IMR-90 (cell line): ENCODE measurements at regions not wholly inside any gene's neighbourhood (a gene's known extent, or its start where the extent isn't known, plus 50 kb on each side); places are given as distances from the start of the nearest gene placed in this dataset.

Experiments
- ATAC-seq: fragments of 200-7000 bp; cut with Tn5 transposase; 2 replicates; pipeline ENCODE4 v1.9.1; 2020; ENCODE audit warnings: low read depth, mild to moderate bottlenecking, moderate library complexity
- BruUV-seq: library from RNA; stranded (reverse); fragments of 400-500 nt; replicated peaks from 2 replicates; lab custom pipeline; 2021; lab: Mats Ljungman, UMichigan
- CTCF ChIA-PET: fragments of 300-600 bp; formaldehyde crosslinking; extraction: SDS; loops from one replicate; lab custom pipeline; 2021; ENCODE audit warnings: antibody characterized with exemption; lab: Yijun Ruan, JAX
- POLR2A ChIA-PET: fragments of 300-600 bp; sonication (Branson Sonifier 250); formaldehyde crosslinking; loops from one replicate; lab custom pipeline; 2022; ENCODE audit warnings: antibody characterized with exemption; ENCODE audit not compliant: unreplicated experiment; lab: Charles Lee
- DNase-seq: peaks from one replicate; pipeline ENCODE4 v3.0.0; 2013
- H2AFZ ChIP-seq: replicated peaks from 2 replicates; pipeline ENCODE3; 2013; ENCODE audit warnings: low read length, mild to moderate bottlenecking; ENCODE audit not compliant: poor library complexity
- H2AK5ac ChIP-seq: 2 replicates; pipeline ENCODE4 v1.6.1; 2013; ENCODE audit warnings: low read depth, low read length, inconsistent platforms
- H2AK9ac ChIP-seq: replicated peaks from 2 replicates; pipeline ENCODE3; 2013; ENCODE audit warnings: mild to moderate bottlenecking, low read depth, low read length, moderate library complexity; ENCODE audit not compliant: poor library complexity
- H2BK120ac ChIP-seq: 2 replicates; pipeline ENCODE4 v1.6.1; 2013; ENCODE audit warnings: low read depth, low read length, inconsistent platforms
- H2BK15ac ChIP-seq: 3 replicates; pipeline ENCODE4 v1.6.1; 2013; ENCODE audit warnings: low read depth, low read length, inconsistent platforms
- H2BK20ac ChIP-seq: 2 replicates; pipeline ENCODE4 v1.6.1; 2013; ENCODE audit warnings: low read depth, mild to moderate bottlenecking, inconsistent platforms, low read length, moderate library complexity
- H2BK5ac ChIP-seq: 2 replicates; pipeline ENCODE4 v1.6.1; 2013; ENCODE audit warnings: mild to moderate bottlenecking, low read depth, low read length, inconsistent platforms; ENCODE audit not compliant: poor library complexity, severe bottlenecking
- H3K14ac ChIP-seq: replicated peaks from 2 replicates; pipeline ENCODE4 v1.6.1; 2013; ENCODE audit warnings: low read depth, low read length, inconsistent platforms
- H3K18ac ChIP-seq: 2 replicates; pipeline ENCODE4 v1.6.1; 2013; ENCODE audit warnings: low read depth, low read length, control low read depth
- H3K23ac ChIP-seq: 2 replicates; pipeline ENCODE4 v1.6.1; 2013; ENCODE audit warnings: low read depth, low read length, inconsistent platforms
- H3K27ac ChIP-seq: 2 replicates; pipeline ENCODE4 v1.5.1; 2013; ENCODE audit warnings: mild to moderate bottlenecking, control low read depth, low read length; ENCODE audit not compliant: insufficient read depth
- H3K27me3 ChIP-seq: 2 replicates; pipeline ENCODE4 v1.6.1; 2013; ENCODE audit warnings: low read length; ENCODE audit not compliant: control insufficient read depth, insufficient read depth
- H3K36me3 ChIP-seq: 2 replicates; pipeline ENCODE4 v1.6.1; 2013; ENCODE audit warnings: low read length, mixed read lengths; ENCODE audit not compliant: control insufficient read depth, insufficient read depth
- H3K4ac ChIP-seq: 2 replicates; pipeline ENCODE4 v1.6.1; 2013; ENCODE audit warnings: low read depth, low read length, inconsistent platforms
- H3K4me1 ChIP-seq: 2 replicates; pipeline ENCODE4 v1.6.1; 2013; ENCODE audit warnings: low read length, mixed read lengths; ENCODE audit not compliant: control insufficient read depth, insufficient read depth
- H3K4me2 ChIP-seq: 2 replicates; pipeline ENCODE4 v1.6.1; 2013; ENCODE audit warnings: low read depth, mild to moderate bottlenecking, control low read depth, low read length, moderate library complexity
- H3K4me3 ChIP-seq: 2 replicates; pipeline ENCODE4 v1.5.1; 2013; ENCODE audit warnings: low read depth, mild to moderate bottlenecking, control low read depth, low read length, moderate library complexity; ENCODE audit not compliant: insufficient read depth
- H3K56ac ChIP-seq: 2 replicates; pipeline ENCODE4 v1.6.1; 2013; ENCODE audit warnings: low read length, inconsistent platforms; ENCODE audit not compliant: insufficient read depth; ENCODE audit errors: extremely low read depth
- H3K79me1 ChIP-seq, 2 experiments: 2 replicates each; pipeline ENCODE4 v1.6.1; 2013; ENCODE audit warnings: low read length in 2 of 2, inconsistent platforms in 1 of 2, low read depth in 1 of 2
- H3K9ac ChIP-seq: 2 replicates; pipeline ENCODE4 v1.6.1; 2013; ENCODE audit warnings: low read depth, low read length, control low read depth
- H3K9me1 ChIP-seq: 2 replicates; pipeline ENCODE4 v1.6.1; 2013; ENCODE audit warnings: low read length, inconsistent platforms; ENCODE audit not compliant: insufficient read depth
- H3K9me3 ChIP-seq: 2 replicates; pipeline ENCODE4 v1.6.1; 2013; ENCODE audit warnings: low read length; ENCODE audit not compliant: control insufficient read depth, insufficient read depth
- H4K20me1 ChIP-seq: 2 replicates; pipeline ENCODE4 v1.6.1; 2013; ENCODE audit warnings: low read length, inconsistent platforms; ENCODE audit not compliant: insufficient read depth
- H4K5ac ChIP-seq: 2 replicates; pipeline ENCODE4 v1.6.1; 2013; ENCODE audit warnings: mild to moderate bottlenecking, low read depth, low read length, control low read depth
- H4K8ac ChIP-seq, 2 experiments: 2 replicates each; pipeline ENCODE4 v1.6.1; 2013; ENCODE audit warnings: low read depth in 2 of 2, low read length in 2 of 2, control low read depth in 1 of 2, inconsistent platforms in 1 of 2
- H4K91ac ChIP-seq: 2 replicates; pipeline ENCODE4 v1.6.1; 2013; ENCODE audit warnings: low read depth, low read length, inconsistent platforms; ENCODE audit not compliant: insufficient read depth
- BHLHE40 ChIP-seq: fragments of 150-350 bp; IDR thresholded peaks from 2 replicates; pipeline ENCODE4 v1.6.1; 2016; ENCODE audit warnings: mild to moderate bottlenecking, low read depth, low read length
- CEBPB ChIP-seq: IDR thresholded peaks from 2 replicates; pipeline ENCODE4 v1.6.1; 2012; ENCODE audit warnings: low read depth, low read length, improper control_type of control experiment
- CHD1 ChIP-seq: IDR thresholded peaks from 2 replicates; pipeline ENCODE4 v1.6.1; 2012; ENCODE audit warnings: low read depth, low read length, improper control_type of control experiment
- CTCF ChIP-seq: conservative IDR thresholded peaks from 2 replicates; pipeline ENCODE4 v1.5.1; 2012; ENCODE audit warnings: mild to moderate bottlenecking, low read depth, low read length, improper control_type of control experiment
- ELK1 ChIP-seq: fragments of 150-350 bp; IDR thresholded peaks from 2 replicates; pipeline ENCODE4 v1.6.1; 2016; ENCODE audit warnings: low read depth, mild to moderate bottlenecking, low read length, moderate library complexity, borderline replicate concordance
- FOS ChIP-seq: fragments of 150-350 bp; IDR thresholded peaks from 2 replicates; pipeline ENCODE4 v1.6.1; 2016; ENCODE audit warnings: low read depth, low read length
- MAFK ChIP-seq: IDR thresholded peaks from 2 replicates; pipeline ENCODE4 v1.6.1; 2012; ENCODE audit warnings: low read depth, low read length, improper control_type of control experiment
- MAZ ChIP-seq: IDR thresholded peaks from 2 replicates; pipeline ENCODE4 v1.6.1; 2012; ENCODE audit warnings: low read depth, mild to moderate bottlenecking, low read length, improper control_type of control experiment, moderate library complexity, borderline replicate concordance
- MXI1 ChIP-seq: IDR thresholded peaks from 2 replicates; pipeline ENCODE4 v1.6.1; 2012; ENCODE audit warnings: low read depth, mild to moderate bottlenecking, low read length, moderate library complexity, borderline replicate concordance
- NFE2L2 ChIP-seq: fragments of 150-350 bp; IDR thresholded peaks from 2 replicates; pipeline ENCODE4 v1.6.1; 2016; ENCODE audit warnings: low read depth, mild to moderate bottlenecking, low read length
- POLR2A ChIP-seq: IDR thresholded peaks from 2 replicates; pipeline ENCODE4 v1.6.1; 2012; ENCODE audit warnings: mild to moderate bottlenecking, low read depth, low read length
- RAD21 ChIP-seq: IDR thresholded peaks from 2 replicates; pipeline ENCODE4 v1.6.1; 2012; ENCODE audit warnings: low read length, improper control_type of control experiment
- RCOR1 ChIP-seq: IDR thresholded peaks from 2 replicates; pipeline ENCODE4 v1.6.1; 2012; ENCODE audit warnings: mild to moderate bottlenecking, low read length, improper control_type of control experiment; ENCODE audit not compliant: insufficient replicate concordance
- RFX5 ChIP-seq: IDR thresholded peaks from 2 replicates; pipeline ENCODE4 v1.8.0; 2012; ENCODE audit warnings: low read depth, mild to moderate bottlenecking, low read length, moderate library complexity
- SMC3 ChIP-seq: fragments of 150-350 bp; IDR thresholded peaks from 2 replicates; pipeline ENCODE4 v1.6.1; 2016; ENCODE audit warnings: low read depth, mild to moderate bottlenecking, antibody characterized with exemption, low read length, moderate library complexity
- USF2 ChIP-seq: fragments of 150-350 bp; IDR thresholded peaks from 2 replicates; pipeline ENCODE4 v1.6.1; 2017; ENCODE audit warnings: mild to moderate bottlenecking, antibody characterized with exemption, low read length, low read depth
- dilution Hi-C: fragments of 300-500 bp; cut with HindIII; formaldehyde crosslinking; loops from one replicate; pipeline ENCODE4 v1.14.3; 2018; ENCODE audit warnings: low sequenced_read_pairs; ENCODE audit not compliant: unreplicated experiment
- in situ Hi-C: fragments of 300-500 bp; cut with MboI; formaldehyde crosslinking; loops from 3 replicates; pipeline ENCODE4 v1.14.3; 2019; ENCODE audit warnings: low sequenced_read_pairs, inconsistent platforms, mixed read lengths
- intact Hi-C: fragments of 100-400 bp; cut with micrococcal nuclease; formaldehyde crosslinking; loops from 2 replicates; pipeline ENCODE4 v1.10.0; 2022

GRCh38 chr18:1177232-1177631 is 272.6 kb downstream of the ADCYAP1 start:
- no peaks in the 10 kb centered on the region for H3K4me1 ChIP-seq
- H3K9me1 ChIP-seq = no peaks in the 10 kb centered on the region
- no peak overlapping the region for H3K23ac ChIP-seq
- H3K9ac ChIP-seq = no peak overlapping the region
- H3K56ac ChIP-seq = no peak overlapping the region
- no peak for ATAC-seq
- in situ Hi-C loops = no loop called here
- no TSS peak for BruUV-seq
- H4K8ac ChIP-seq = no peak overlapping the region
- no peak overlapping the region for H3K18ac ChIP-seq
- POLR2A ChIA-PET = no interaction called here
- H2AK9ac ChIP-seq = no peak overlapping the region
- H4K5ac ChIP-seq = no peak overlapping the region
- H2BK5ac ChIP-seq = no peak overlapping the region
- intact Hi-C loops = no loop called here
- H3K4ac ChIP-seq = no peak overlapping the region
- dilution Hi-C loops = no loop called here
- no peak overlapping the region for H2AFZ ChIP-seq
- no peaks in the 10 kb centered on the region for H3K36me3 ChIP-seq
- peaks cover 9% of the 10 kb centered on the region; the same call in 1 of the 2 replicates for H3K9me3 ChIP-seq
- H4K91ac ChIP-seq = no peak overlapping the region
- no peak for TF ChIP-seq RAD21
- no peak for TF ChIP-seq USF2
- TF ChIP-seq MAZ = no peak
- TF ChIP-seq CTCF = no peak
- no peak for TF ChIP-seq RCOR1
- TF ChIP-seq MXI1 = no peak
- TF ChIP-seq SMC3 = no peak
- TF ChIP-seq MAFK = no peak
- TF ChIP-seq RFX5 = no peak
- TF ChIP-seq NFE2L2 = no peak
- TF ChIP-seq BHLHE40 = no peak
- TF ChIP-seq CEBPB = no peak
- TF ChIP-seq FOS = no peak
- no peak for TF ChIP-seq CHD1
- TF ChIP-seq ELK1 = no peak
- TF ChIP-seq POLR2A = no peak
- H3K14ac ChIP-seq = no peak overlapping the region
- no peaks in the 10 kb centered on the region for H3K27me3 ChIP-seq
- H3K79me1 ChIP-seq = no peaks in the 10 kb centered on the region
- H2AK5ac ChIP-seq = no peak overlapping the region
- no peak overlapping the region for H2BK15ac ChIP-seq
- CTCF ChIA-PET = no interaction called here
- H3K4me3 ChIP-seq = no peak overlapping the region
- DNase-seq = no peak
- no peak overlapping the region for H2BK120ac ChIP-seq
- H3K27ac ChIP-seq = no peak overlapping the region
- no peak overlapping the region for H2BK20ac ChIP-seq
- no peaks in the 10 kb centered on the region for H4K20me1 ChIP-seq
- no peak overlapping the region for H3K4me2 ChIP-seq
